Stromal cell of bone marrow (primary cell): ENCODE measurements at regions not wholly inside any gene's neighbourhood (a gene's known extent, or its start where the extent isn't known, plus 50 kb on each side); places are given as distances from the start of the nearest gene placed in this dataset.
A peak's percentile ranks its signal among the peaks of the same experiment; 100 is the strongest.
"Not testable (repeated sequence)": the region's sequence is repeated elsewhere in the genome, so short reads cannot be mapped to it uniquely, and the experiment has no call there.

ENCODE experiments used
- DNase-seq: peaks from one replicate; pipeline ENCODE4 v3.0.0-alpha.2; 2012; ENCODE audit warnings: low read depth

GRCh38 chrX:78822157-78822690, 74.7 kb downstream of the LPAR4 start:
- DNase-seq: no peak

- DNase-seq: no peak
Measured at GRCh38 chrX:78831523-78831922, 84.0 kb downstream of the LPAR4 start.

DNA sequence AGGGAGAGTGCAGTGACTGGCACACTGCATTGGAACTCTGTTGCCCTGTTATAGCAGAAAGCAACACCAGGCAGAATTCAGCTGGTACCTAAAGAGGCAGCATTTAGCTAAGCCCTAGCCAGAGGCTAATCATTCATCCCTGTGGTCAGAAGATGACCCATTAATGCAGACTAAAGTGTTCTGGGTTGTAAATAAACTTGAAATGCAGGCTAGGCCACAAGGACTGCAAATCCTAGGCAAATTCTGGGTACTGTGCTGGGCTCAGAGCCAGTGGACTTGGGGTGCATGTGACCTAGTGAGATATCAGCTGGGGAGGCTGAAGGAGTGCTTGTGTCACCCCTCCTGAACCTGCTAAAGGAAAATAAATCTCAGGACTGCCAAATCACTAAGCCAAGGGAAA, 91.2 kb downstream of the LPAR4 start:
- DNase-seq: no peak

- DNase-seq: no peak
Measured at GRCh38 chrX:78839711-78840110, 92.2 kb downstream of the LPAR4 start.

DNA sequence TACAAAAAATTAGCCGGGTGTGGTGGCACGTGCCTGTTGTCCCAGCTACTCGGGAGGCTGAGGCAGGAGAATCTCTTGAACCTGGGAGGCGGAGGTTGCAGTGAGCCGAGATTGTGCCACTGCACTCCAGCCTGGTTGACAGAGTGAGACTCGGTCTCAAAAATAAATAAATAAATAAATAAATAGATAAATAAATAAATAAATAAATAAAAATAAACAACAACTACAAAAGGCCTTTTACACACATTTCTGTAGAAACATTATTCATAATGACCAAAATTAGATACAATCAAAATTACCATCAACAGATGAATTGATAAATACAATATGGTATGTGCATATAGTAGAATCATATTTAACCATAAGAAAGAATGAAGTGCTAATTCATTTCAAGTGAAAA, 96.7 kb downstream of the LPAR4 start:
- DNase-seq: not testable (repeated sequence)

- not testable (repeated sequence) for DNase-seq
Measured at GRCh38 chrX:78881248-78881647, 63.9 kb upstream of the P2RY10 start.

GRCh38 chrX:78886550-78886949, 58.6 kb upstream of the P2RY10 start:
- peak; percentile 6 for DNase-seq
